Amygdala (tissue), 56 donors: ENCODE measurements at regions not wholly inside any gene's neighbourhood (a gene's known extent, or its start where the extent isn't known, plus 50 kb on each side); places are given as distances from the start of the nearest gene placed in this dataset.

Source experiments
- DNase-seq, 56 donors: peaks; one replicate each; lab custom pipeline; 2025; lab: John Stamatoyannopoulos, UW

DNA sequence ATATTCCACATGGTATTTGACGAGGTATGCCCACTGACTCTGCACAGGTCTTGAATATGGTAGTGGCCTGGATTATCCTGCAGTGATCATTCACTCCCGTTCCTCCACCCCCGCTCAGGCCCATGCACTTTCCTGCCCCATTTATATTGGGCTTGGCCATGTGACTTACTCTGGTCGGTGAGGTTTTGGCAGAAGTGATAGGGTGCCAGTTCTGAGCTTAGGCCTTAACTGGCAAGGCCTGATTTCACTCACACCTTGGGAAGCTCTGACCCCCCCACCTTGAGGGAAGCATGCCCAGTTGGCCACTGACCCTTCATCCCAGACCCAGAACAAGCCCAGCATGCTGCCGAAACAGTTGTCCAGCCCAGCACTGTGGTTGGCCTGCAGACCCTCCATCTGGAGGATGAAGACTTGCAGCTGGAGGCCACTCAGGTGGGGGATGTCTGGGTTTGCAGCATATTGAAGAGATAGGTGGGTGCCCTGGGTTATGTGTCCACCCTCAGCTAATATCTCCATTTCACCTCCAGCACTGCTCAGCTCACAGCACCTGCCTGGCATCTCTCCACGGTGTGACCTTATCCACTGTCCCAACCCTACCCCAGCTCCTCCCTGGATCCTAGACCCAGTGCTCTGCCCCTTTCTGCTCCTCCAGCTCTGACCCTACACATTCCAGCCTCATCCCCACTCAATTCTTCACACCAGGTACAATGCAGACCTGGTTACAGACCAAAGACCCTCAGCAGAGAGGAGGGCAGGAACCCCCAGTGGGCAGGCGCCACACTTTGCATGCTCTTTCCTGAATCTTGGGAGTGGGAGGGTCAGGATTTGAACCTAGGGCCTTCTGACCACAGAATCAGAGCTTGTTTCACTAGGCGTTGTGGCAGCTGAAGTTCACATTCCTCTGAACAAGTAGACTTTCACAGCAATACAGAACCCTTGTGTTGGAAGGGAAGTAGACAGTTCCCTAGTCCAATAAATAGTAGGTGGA lies 138.1 kb upstream of the CHST15 start:
- DNase-seq = no peak

- DNase-seq = no peak
Measured at GRCh38 chr10:124230635-124231167, 137.3 kb upstream of the CHST15 start.

- no peak for DNase-seq
Measured at GRCh38 chr10:124229989-124230634, 136.7 kb upstream of the CHST15 start.

GRCh38 chr10:124229201-124229988 lies 136.0 kb upstream of the CHST15 start:
- DNase-seq = no peak

DNA sequence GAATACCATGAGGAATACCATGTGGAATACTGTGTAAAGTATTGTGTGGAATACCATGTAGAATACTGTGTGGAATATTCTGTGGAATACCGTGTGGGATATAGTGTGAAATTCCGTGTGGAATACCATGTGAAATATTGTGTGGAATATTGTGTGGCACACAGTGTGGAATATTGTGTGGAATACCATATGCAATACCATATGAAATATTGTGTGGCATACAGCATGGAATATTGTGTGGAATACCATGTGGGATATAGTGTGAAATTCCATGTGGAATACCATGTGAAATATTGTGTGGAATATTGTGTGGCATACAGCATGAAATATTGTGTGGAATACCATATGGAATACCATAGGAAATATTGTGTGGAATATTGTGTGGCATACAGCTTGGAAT lies 135.1 kb upstream of the CHST15 start:
- no peak for DNase-seq

GRCh38 chr10:124227988-124228387 lies 134.6 kb upstream of the CHST15 start:
- DNase-seq = no peak

DNA sequence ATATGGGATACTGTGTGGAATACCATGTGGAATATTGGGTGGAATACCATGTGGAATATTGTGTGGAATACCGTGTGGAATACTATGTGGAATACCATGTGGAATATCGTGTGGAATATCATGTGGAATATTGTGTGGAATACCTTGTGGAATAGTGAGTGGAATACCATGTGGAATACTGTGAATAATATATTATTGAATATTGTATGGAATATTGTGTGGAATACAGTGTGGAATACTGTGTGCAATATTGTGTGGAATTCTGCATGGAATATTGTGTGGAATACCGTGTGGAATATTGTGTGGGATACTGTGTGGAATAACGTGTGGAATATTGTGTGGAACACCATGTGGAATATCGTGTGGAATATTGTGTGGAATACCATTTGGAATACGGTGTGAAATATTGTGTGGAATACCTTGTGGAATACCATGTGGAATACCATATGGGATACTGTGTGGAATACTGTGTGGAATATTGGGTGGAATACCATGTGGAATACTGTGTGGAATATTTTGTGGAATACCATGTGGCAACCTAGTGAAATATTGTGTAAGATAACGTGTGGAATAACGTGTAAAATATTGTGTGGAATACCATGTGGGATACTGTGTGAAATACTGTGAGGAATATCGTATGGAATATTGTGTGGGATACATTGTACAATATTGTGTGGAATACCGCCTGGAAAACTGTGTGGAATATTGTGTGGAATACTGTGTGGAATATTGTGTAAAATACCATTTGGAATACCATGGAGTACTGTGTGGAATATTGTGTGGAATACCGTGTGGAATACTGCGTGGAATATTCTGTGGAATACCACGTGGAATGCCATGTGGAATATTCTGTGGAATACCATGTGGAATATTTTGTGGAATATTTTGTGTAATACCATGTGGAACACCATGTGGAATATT lies 133.9 kb upstream of the CHST15 start:
- DNase-seq = no peak

- no peak for DNase-seq
Measured at GRCh38 chr10:124226271-124227054, 133.1 kb upstream of the CHST15 start.

DNA sequence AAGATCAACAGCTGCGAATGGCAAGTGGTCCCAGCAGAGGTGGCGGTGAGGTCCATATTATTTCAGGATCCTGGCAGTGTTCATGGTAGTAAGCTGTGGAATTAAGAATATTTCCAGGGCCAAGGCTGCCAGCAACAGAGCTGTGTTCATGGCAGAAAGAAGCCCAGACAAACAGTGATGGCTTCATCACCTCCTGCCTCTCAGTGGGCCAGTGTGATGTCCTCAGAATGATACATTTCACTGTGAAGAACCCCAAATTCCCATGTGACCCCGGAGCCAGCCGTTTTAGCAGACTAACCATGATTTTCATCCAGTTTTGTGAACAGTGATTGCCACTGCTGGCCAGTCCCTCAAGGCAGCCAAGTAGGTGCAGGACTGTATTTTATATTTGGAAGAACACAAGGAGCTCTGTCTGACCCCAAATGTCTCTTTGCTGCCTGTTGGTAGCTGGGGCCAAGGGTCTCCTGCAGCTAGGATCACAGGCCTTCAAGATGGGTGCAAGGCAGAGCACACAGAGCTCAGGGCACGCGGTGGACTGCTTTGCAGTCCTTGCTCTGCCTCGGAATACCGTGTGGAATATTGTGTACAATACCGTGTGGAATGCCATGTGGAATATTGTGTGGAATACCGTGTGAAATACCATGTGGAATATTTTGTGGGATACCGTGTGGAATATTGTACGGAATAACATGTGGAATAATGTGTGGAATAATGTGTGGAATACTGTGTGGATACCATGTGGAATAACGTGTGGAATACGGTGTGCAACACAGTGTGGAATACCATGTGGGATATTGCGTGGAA lies 132.3 kb upstream of the CHST15 start:
- DNase-seq = no peak

DNA sequence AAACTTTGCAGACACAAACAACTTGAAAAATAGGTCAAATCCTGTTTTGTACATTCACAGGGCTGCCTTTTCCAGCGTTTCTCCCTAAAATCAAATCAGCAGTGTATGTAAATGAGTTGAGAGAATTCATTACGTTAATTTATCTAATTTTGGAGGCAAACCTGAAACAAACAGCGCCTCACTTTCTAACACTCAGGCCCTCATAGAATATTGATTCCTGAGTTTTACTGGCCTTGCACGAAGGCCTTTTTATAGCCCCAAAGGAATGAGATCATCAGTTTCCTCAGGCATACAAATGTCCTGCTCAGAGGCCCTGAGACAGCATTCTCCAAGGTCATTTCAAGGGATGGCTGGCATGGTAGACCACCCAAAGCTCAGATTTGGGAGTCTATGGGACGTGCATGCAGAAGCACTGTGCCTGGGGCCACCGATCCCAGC lies 131.7 kb upstream of the CHST15 start:
- no peak for DNase-seq

DNA sequence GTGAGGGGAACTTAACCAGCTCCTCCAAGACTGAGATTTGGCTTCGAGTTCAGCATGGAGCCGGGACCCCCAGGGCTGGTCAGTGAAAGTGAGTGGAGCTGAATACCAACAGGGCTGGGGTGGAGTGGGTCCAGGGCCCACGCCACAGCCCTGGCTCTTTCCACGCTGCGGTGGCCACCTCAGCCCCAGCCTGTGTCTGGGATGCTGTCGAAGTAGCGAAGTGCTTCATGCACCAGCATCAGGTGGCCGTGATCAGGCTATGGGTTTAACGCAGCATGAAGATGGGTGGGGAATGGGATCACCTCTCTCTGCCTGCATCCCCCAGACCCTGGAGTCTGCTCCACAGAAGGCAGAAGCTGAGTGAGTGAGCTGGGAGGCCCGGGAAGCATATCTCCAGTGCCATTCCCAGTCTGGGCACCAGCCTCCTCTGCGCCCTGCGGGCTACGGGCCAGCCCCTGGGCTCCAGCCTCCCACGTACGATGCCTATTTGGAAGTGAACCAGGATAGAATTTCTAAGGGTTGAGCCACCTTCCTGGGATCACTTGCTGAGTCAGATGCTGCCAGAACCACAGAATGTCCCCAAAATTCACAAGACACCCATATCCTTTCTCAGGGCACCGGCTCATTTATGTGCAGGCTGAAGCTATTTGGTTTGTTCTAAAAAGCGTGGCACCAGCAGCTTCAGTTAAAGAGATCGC lies 131.1 kb upstream of the CHST15 start:
- DNase-seq = peak in 16 of 56 donors; percentile 5 to 28 (median 13)

- no peak for DNase-seq
Measured at GRCh38 chr10:124223711-124224085, 130.3 kb upstream of the CHST15 start.

GRCh38 chr10:124222988-124223710 lies 129.8 kb upstream of the CHST15 start:
- no peak for DNase-seq

DNA sequence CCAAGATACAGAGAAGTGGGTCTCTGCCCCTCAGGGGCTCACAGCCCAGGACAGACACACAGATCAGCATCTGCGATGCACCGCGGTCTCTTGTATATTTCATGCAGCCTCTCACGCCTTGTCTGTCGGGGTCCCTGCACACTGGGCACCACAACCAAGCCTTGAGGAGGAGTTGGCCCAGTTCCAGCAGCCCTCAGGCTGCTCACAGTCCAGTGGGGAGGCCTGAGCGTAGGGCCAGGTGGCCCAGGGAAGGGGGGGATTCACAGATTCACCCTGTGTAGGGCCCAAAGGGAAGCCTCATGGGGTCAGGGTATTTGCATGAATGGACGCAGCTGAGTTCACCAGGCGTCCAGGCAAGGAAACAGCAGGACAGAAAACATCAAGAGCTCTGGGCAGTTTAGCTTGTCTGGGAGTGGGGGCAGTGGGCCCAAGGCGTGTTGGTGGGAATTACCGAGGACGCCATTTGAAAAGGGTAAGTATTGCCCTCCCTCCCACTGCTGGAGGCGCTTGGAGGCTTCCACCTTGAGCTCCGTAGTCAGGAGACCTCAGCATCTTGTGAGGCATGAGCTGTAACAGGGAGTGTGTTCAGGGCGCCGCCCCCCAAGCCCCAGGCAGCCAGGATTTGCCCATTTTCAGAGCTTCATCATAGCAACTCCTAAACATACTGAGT lies 129.1 kb upstream of the CHST15 start:
- no peak for DNase-seq

GRCh38 chr10:124221356-124222317 lies 128.2 kb upstream of the CHST15 start:
- DNase-seq = no peak
